HG02970 (cell line): ENCODE measurements at regions not wholly inside any gene's neighbourhood (a gene's known extent, or its start where the extent isn't known, plus 50 kb on each side); places are given as distances from the start of the nearest gene placed in this dataset.
"Not testable (repeated sequence)": the region's sequence is repeated elsewhere in the genome, so short reads cannot be mapped to it uniquely, and the experiment has no call there.

Experiments used
- ATAC-seq: cut with Tn5 transposase; IDR thresholded peaks from one replicate; pipeline ENCODE4 v1.9.1; 2021; ENCODE audit warnings: mild to moderate bottlenecking, moderate library complexity, moderate number of reproducible peaks; ENCODE audit not compliant: unreplicated experiment, low FRiP score

GRCh38 chr20:11976966-11977365, 59.3 kb downstream of the BTBD3 start:
- ATAC-seq = no peak

GRCh38 chr20:11978496-11978895, 60.8 kb downstream of the BTBD3 start:
- ATAC-seq = no peak

GRCh38 chr20:11979306-11979990, 61.8 kb downstream of the BTBD3 start:
- no peak for ATAC-seq

GRCh38 chr20:11980263-11980662, 62.6 kb downstream of the BTBD3 start:
- ATAC-seq = no peak

- no peak for ATAC-seq
These were observed 63.8 kb downstream of the BTBD3 start for GRCh38 chr20:11981366-11981947.

GRCh38 chr20:11982289-11982954, 64.7 kb downstream of the BTBD3 start:
- no peak for ATAC-seq

GRCh38 chr20:11982955-11983470, 65.3 kb downstream of the BTBD3 start:
- no peak for ATAC-seq

- ATAC-seq = no peak
These were observed 69.3 kb downstream of the BTBD3 start for GRCh38 chr20:11986954-11987353.

GRCh38 chr20:11987526-11987925, 69.8 kb downstream of the BTBD3 start:
- ATAC-seq = no peak

- ATAC-seq = no peak
These were observed 71.5 kb downstream of the BTBD3 start for GRCh38 chr20:11989018-11989771.

- no peak for ATAC-seq
These were observed 74.7 kb downstream of the BTBD3 start for GRCh38 chr20:11992426-11992825.

- ATAC-seq = no peak
These were observed 76.3 kb downstream of the BTBD3 start for GRCh38 chr20:11993886-11994461.

GRCh38 chr20:11995805-11996567, 78.3 kb downstream of the BTBD3 start:
- no peak for ATAC-seq

- not testable (repeated sequence) for ATAC-seq
These were observed 87.1 kb downstream of the BTBD3 start for GRCh38 chr20:12004776-12005175.

GRCh38 chr20:12012241-12013222, 94.8 kb downstream of the BTBD3 start:
- ATAC-seq = no peak

- ATAC-seq = no peak
These were observed 96.6 kb downstream of the BTBD3 start for GRCh38 chr20:12014276-12014675.

- ATAC-seq = no peak
These were observed 97.0 kb downstream of the BTBD3 start for GRCh38 chr20:12014736-12015135.

- ATAC-seq = no peak
These were observed 98.6 kb downstream of the BTBD3 start for GRCh38 chr20:12016291-12016690.

GRCh38 chr20:12019715-12020114, 102.0 kb downstream of the BTBD3 start:
- ATAC-seq = no peak
